GM19043 (cell line): ENCODE measurements at regions not wholly inside any gene's neighbourhood (a gene's known extent, or its start where the extent isn't known, plus 50 kb on each side); places are given as distances from the start of the nearest gene placed in this dataset.

Source experiments
- ATAC-seq: cut with Tn5 transposase; IDR thresholded peaks from one replicate; pipeline ENCODE4 v1.9.1; 2021; ENCODE audit warnings: low read depth; ENCODE audit not compliant: unreplicated experiment

GRCh38 chr5:125505115-125505514 lies 758.7 kb upstream of the ZNF608 start:
- no peak for ATAC-seq

- ATAC-seq, result no peak
These were observed 759.7 kb upstream of the ZNF608 start for GRCh38 chr5:125506124-125506523.

GRCh38 chr5:125508225-125508624 lies 761.8 kb upstream of the ZNF608 start:
- ATAC-seq, result no peak

- ATAC-seq, result no peak
These were observed 764.2 kb upstream of the ZNF608 start for GRCh38 chr5:125510651-125511050.

- ATAC-seq, result no peak
These were observed 771.6 kb upstream of the ZNF608 start for GRCh38 chr5:125517973-125518550.

GRCh38 chr5:125521289-125521688 lies 774.9 kb upstream of the ZNF608 start:
- ATAC-seq, result no peak

- ATAC-seq, result no peak
These were observed 778.9 kb upstream of the ZNF608 start for GRCh38 chr5:125525356-125525755.

- no peak for ATAC-seq
These were observed 780.5 kb upstream of the ZNF608 start for GRCh38 chr5:125526966-125527365.

GRCh38 chr5:125528881-125529280 lies 782.4 kb upstream of the ZNF608 start:
- ATAC-seq, result no peak

- ATAC-seq, result no peak
These were observed 784.6 kb upstream of the ZNF608 start for GRCh38 chr5:125530833-125531615.

- ATAC-seq, result no peak
These were observed 789.7 kb upstream of the ZNF608 start for GRCh38 chr5:125536095-125536494.

- no peak for ATAC-seq
These were observed 790.1 kb upstream of the ZNF608 start for GRCh38 chr5:125536582-125536981.

GRCh38 chr5:125537661-125538060 lies 791.2 kb upstream of the ZNF608 start:
- ATAC-seq, result no peak

- no peak for ATAC-seq
These were observed 792.0 kb upstream of the ZNF608 start for GRCh38 chr5:125538469-125538868.

GRCh38 chr5:125541085-125541484 lies 794.6 kb upstream of the ZNF608 start:
- ATAC-seq, result no peak

GRCh38 chr5:125549322-125549911 lies 803.0 kb upstream of the ZNF608 start:
- ATAC-seq, result no peak

GRCh38 chr5:125550274-125550673 lies 803.8 kb upstream of the ZNF608 start:
- no peak for ATAC-seq

- no peak for ATAC-seq
These were observed 804.8 kb upstream of the ZNF608 start for GRCh38 chr5:125551246-125551645.

- no peak for ATAC-seq
These were observed 805.4 kb upstream of the ZNF608 start for GRCh38 chr5:125551797-125552196.

GRCh38 chr5:125552486-125552885 lies 806.0 kb upstream of the ZNF608 start:
- ATAC-seq, result no peak

- ATAC-seq, result no peak
These were observed 807.9 kb upstream of the ZNF608 start for GRCh38 chr5:125554355-125554754.

GRCh38 chr5:125555591-125555990 lies 809.2 kb upstream of the ZNF608 start:
- ATAC-seq, result no peak
